WTC11 (cell line): ENCODE measurements at regions not wholly inside any gene's neighbourhood (a gene's known extent, or its start where the extent isn't known, plus 50 kb on each side); places are given as distances from the start of the nearest gene placed in this dataset.

Source experiments
- ATAC-seq: fragments of 200-7000 bp; cut with Tn5 transposase; 2 replicates; pipeline ENCODE4 v1.10.0; 2021; ENCODE audit warnings: mild to moderate bottlenecking, moderate library complexity
- CTCF ChIA-PET: fragments of 300-600 bp; sonication (Branson Sonifier 250); formaldehyde crosslinking; loops from one replicate; lab custom pipeline; 2021; ENCODE audit warnings: antibody characterized with exemption; lab: Charles Lee
- POLR2A ChIA-PET: fragments of 350-600 bp; sonication (Branson Sonifier 250); formaldehyde crosslinking; loops from one replicate; lab custom pipeline; 2021; ENCODE audit warnings: antibody characterized with exemption; lab: Charles Lee
- DNase-seq: peaks from one replicate; pipeline ENCODE4 v3.0.0; 2021; ENCODE audit warnings: low spot score
- H3K27ac Mint-ChIP-seq: 2 replicates; pipeline ENCODE4 v1.8.0; 2021; ENCODE audit warnings: mixed read lengths
- H3K27me3 Mint-ChIP-seq: 2 replicates; pipeline ENCODE4 v1.8.0; 2021; ENCODE audit warnings: low read depth, mild to moderate bottlenecking, moderate library complexity, mixed read lengths
- H3K36me3 Mint-ChIP-seq: 2 replicates; pipeline ENCODE4 v1.8.0; 2021; ENCODE audit warnings: mixed read lengths
- H3K4me1 Mint-ChIP-seq: 2 replicates; pipeline ENCODE4 v1.8.0; 2022; ENCODE audit warnings: mixed read lengths
- H3K4me3 Mint-ChIP-seq: 2 replicates; pipeline ENCODE4 v1.8.0; 2021; ENCODE audit warnings: mild to moderate bottlenecking, moderate library complexity, mixed read lengths
- H3K9me3 Mint-ChIP-seq: 2 replicates; pipeline ENCODE4 v1.8.0; 2021; ENCODE audit warnings: mixed read lengths
- CDX4 ChIP-seq: fragments of 250-450 bp; sonication (Bioruptor Pico); IDR thresholded peaks from 2 replicates; pipeline ENCODE4 v1.9.0; 2021; ENCODE audit warnings: moderate library complexity, mild to moderate bottlenecking, inconsistent platforms, borderline replicate concordance
- CREB1 ChIP-seq: sonication (generic); formaldehyde crosslinking; IDR thresholded peaks from 2 replicates; pipeline ENCODE4 v1.8.0; 2023; ENCODE audit warnings: mild to moderate bottlenecking, missing genetic modification reagents
- ELF4 ChIP-seq: sonication (generic); formaldehyde crosslinking; IDR thresholded peaks from 2 replicates; pipeline ENCODE4 v1.8.1; 2022; ENCODE audit warnings: low read depth, mild to moderate bottlenecking, moderate library complexity, missing genetic modification reagents
- EMX1 ChIP-seq: fragments of 250-450 bp; sonication (Bioruptor Pico); IDR thresholded peaks from 2 replicates; pipeline ENCODE4 v1.8.0; 2021; ENCODE audit warnings: mild to moderate bottlenecking
- HMGA2 ChIP-seq: fragments of 250-450 bp; sonication (Bioruptor Pico); IDR thresholded peaks from 2 replicates; pipeline ENCODE4 v1.4.0; 2021; ENCODE audit warnings: mild to moderate bottlenecking, moderate library complexity
- IRF1 ChIP-seq: sonication (generic); formaldehyde crosslinking; IDR thresholded peaks from 2 replicates; pipeline ENCODE4 v1.8.0; 2023; ENCODE audit warnings: missing genetic modification reagents
- JAZF1 ChIP-seq: fragments of 250-450 bp; sonication (Bioruptor Pico); IDR thresholded peaks from 2 replicates; pipeline ENCODE4 v1.9.0; 2021; ENCODE audit warnings: moderate library complexity, mild to moderate bottlenecking, inconsistent platforms
- JUN ChIP-seq: sonication (generic); formaldehyde crosslinking; IDR thresholded peaks from 2 replicates; pipeline ENCODE4 v1.8.0; 2023; ENCODE audit warnings: mild to moderate bottlenecking, missing genetic modification reagents
- MAX ChIP-seq: sonication (generic); formaldehyde crosslinking; IDR thresholded peaks from 2 replicates; pipeline ENCODE4 v1.8.0; 2022; ENCODE audit warnings: mild to moderate bottlenecking, missing genetic modification reagents
- NFE2L1 ChIP-seq: sonication (generic); formaldehyde crosslinking; IDR thresholded peaks from 2 replicates; pipeline ENCODE4 v1.8.1; 2023; ENCODE audit warnings: missing genetic modification reagents
- NR2C2 ChIP-seq: sonication (generic); formaldehyde crosslinking; IDR thresholded peaks from 2 replicates; pipeline ENCODE4 v1.8.0; 2022; ENCODE audit warnings: mild to moderate bottlenecking, missing genetic modification reagents
- ZNF121 ChIP-seq: sonication (generic); formaldehyde crosslinking; IDR thresholded peaks from 2 replicates; pipeline ENCODE4 v1.8.0; 2023; ENCODE audit warnings: missing genetic modification reagents
- ZNF425 ChIP-seq: fragments of 250-450 bp; sonication (Bioruptor Pico); conservative IDR thresholded peaks from 2 replicates; pipeline ENCODE4 v1.9.0; 2021; ENCODE audit warnings: mild to moderate bottlenecking
- ZNF532 ChIP-seq: fragments of 250-450 bp; sonication (Bioruptor Pico); IDR thresholded peaks from 2 replicates; pipeline ENCODE4 v1.9.0; 2021; ENCODE audit warnings: mild to moderate bottlenecking, borderline replicate concordance
- TF ChIP-seq, protein P1 (sequence below): sonication (generic); formaldehyde crosslinking; IDR thresholded peaks from 2 replicates; pipeline ENCODE4 v1.8.0; 2022; ENCODE audit warnings: missing genetic modification reagents

- Mint-ChIP-seq H3K27ac (no peak overlapping the region), H3K4me1 (peaks cover 14% of the 10 kb centered on the region), H3K4me3 (no peak overlapping the region), H3K36me3 (no peaks in the 10 kb centered on the region), H3K27me3 (no peaks in the 10 kb centered on the region; the same call in 1 of the 2 replicates), H3K9me3 (no peaks in the 10 kb centered on the region)
- ATAC-seq (no peak), DNase-seq (no peak)
- TF ChIP-seq NFE2L1 (CRISPR knock-in tag) = no peak
- no peak for TF ChIP-seq CREB1 (CRISPR knock-in tag)
- TF ChIP-seq IRF1 = no peak
- no peak for TF ChIP-seq JAZF1
- no peak for TF ChIP-seq HMGA2 (CRISPR knock-in tag)
- no peak for TF ChIP-seq CDX4 (CRISPR knock-in tag)
- no peak for TF ChIP-seq ELF4 (CRISPR knock-in tag)
- TF ChIP-seq ZNF425 (CRISPR knock-in tag) = no peak
- TF ChIP-seq NR2C2 = no peak
- TF ChIP-seq, protein P1, sequence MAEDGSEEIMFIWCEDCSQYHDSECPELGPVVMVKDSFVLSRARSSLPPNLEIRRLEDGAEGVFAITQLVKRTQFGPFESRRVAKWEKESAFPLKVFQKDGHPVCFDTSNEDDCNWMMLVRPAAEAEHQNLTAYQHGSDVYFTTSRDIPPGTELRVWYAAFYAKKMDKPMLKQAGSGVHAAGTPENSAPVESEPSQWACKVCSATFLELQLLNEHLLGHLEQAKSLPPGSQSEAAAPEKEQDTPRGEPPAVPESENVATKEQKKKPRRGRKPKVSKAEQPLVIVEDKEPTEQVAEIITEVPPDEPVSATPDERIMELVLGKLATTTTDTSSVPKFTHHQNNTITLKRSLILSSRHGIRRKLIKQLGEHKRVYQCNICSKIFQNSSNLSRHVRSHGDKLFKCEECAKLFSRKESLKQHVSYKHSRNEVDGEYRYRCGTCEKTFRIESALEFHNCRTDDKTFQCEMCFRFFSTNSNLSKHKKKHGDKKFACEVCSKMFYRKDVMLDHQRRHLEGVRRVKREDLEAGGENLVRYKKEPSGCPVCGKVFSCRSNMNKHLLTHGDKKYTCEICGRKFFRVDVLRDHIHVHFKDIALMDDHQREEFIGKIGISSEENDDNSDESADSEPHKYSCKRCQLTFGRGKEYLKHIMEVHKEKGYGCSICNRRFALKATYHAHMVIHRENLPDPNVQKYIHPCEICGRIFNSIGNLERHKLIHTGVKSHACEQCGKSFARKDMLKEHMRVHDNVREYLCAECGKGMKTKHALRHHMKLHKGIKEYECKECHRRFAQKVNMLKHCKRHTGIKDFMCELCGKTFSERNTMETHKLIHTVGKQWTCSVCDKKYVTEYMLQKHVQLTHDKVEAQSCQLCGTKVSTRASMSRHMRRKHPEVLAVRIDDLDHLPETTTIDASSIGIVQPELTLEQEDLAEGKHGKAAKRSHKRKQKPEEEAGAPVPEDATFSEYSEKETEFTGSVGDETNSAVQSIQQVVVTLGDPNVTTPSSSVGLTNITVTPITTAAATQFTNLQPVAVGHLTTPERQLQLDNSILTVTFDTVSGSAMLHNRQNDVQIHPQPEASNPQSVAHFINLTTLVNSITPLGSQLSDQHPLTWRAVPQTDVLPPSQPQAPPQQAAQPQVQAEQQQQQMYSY (CRISPR knock-in tag) = no peak
- no peak for TF ChIP-seq JUN (CRISPR knock-in tag)
- TF ChIP-seq ZNF532 (CRISPR knock-in tag) = no peak
- TF ChIP-seq EMX1 (CRISPR knock-in tag) = no peak
- TF ChIP-seq MAX = no peak
- TF ChIP-seq ZNF121 (CRISPR knock-in tag) = no peak
- ChIA-PET POLR2A (no interaction called here), CTCF (interaction anchor here (0.8 kb wide), 1 partner anchor 323 kb away, joined by 5 read pairs; no protein-coding TSS in a partner anchor)
Observed at GRCh38 chr5:15008921-15009320, 137.3 kb upstream of the ANKH start.
